Sigmoid colon (tissue), 3 donors: ENCODE measurements at regions not wholly inside any gene's neighbourhood (a gene's known extent, or its start where the extent isn't known, plus 50 kb on each side); places are given as distances from the start of the nearest gene placed in this dataset.

Experiments
- POLR2A ChIP-seq, 2 donors: fragments of 450-650 bp; IDR thresholded peaks; one replicate each; pipeline ENCODE4 v1.6.1; 2016; ENCODE audit warnings: antibody characterized with exemption in 2 of 2, mild to moderate bottlenecking in 2 of 2, moderate library complexity in 2 of 2
- TF ChIP-seq, protein P1 (sequence below), 4 experiments: fragments of 450-650 bp in 3 of 4; fragments of 200-600 bp in 1 of 4; IDR thresholded peaks; one replicate each; pipeline ENCODE4 v1.5.1; 2016 to 2019; ENCODE audit warnings: antibody characterized with exemption in 4 of 4, mild to moderate bottlenecking in 3 of 4, moderate library complexity in 2 of 4

DNA sequence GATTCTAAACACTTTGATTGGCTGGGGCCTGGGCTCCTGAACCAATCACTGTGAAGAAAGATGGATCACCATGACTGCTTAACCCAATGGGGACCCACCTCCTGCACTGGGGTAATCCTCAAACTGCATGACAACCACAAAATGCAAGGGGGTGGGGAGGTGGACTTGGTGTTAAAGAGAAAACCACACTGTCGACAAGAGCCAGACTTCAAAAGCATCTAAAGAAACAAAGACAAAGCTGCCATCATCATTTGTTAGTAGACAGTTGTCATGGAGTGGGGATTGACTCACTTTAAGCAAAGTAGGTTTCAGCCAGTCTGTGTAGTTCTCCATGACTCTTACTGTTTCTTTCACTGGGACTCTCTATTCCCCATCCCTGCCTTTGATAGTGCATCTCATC lies 433.8 kb downstream of the PLPP3 start:
- TF ChIP-seq, protein P1, sequence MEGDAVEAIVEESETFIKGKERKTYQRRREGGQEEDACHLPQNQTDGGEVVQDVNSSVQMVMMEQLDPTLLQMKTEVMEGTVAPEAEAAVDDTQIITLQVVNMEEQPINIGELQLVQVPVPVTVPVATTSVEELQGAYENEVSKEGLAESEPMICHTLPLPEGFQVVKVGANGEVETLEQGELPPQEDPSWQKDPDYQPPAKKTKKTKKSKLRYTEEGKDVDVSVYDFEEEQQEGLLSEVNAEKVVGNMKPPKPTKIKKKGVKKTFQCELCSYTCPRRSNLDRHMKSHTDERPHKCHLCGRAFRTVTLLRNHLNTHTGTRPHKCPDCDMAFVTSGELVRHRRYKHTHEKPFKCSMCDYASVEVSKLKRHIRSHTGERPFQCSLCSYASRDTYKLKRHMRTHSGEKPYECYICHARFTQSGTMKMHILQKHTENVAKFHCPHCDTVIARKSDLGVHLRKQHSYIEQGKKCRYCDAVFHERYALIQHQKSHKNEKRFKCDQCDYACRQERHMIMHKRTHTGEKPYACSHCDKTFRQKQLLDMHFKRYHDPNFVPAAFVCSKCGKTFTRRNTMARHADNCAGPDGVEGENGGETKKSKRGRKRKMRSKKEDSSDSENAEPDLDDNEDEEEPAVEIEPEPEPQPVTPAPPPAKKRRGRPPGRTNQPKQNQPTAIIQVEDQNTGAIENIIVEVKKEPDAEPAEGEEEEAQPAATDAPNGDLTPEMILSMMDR (IDR thresholded peaks at IDR 0.05): no peak
- no peak for TF ChIP-seq POLR2A (IDR thresholded peaks at IDR 0.05)
